Ovary (tissue), 3 donors: ENCODE measurements at regions not wholly inside any gene's neighbourhood (a gene's known extent, or its start where the extent isn't known, plus 50 kb on each side); places are given as distances from the start of the nearest gene placed in this dataset.

ENCODE experiments used
- EP300 ChIP-seq: sonication (generic); formaldehyde crosslinking; IDR thresholded peaks from one replicate; pipeline ENCODE4 v1.6.1; 2017; ENCODE audit warnings: antibody characterized with exemption
- POLR2A ChIP-seq: fragments of 450-650 bp; IDR thresholded peaks from one replicate; pipeline ENCODE4 v1.6.1; 2017; ENCODE audit warnings: antibody characterized with exemption, mild to moderate bottlenecking, moderate library complexity
- TF ChIP-seq, protein P1 (sequence below), 3 donors: fragments of 450-650 bp in 2 of 3; fragments of 200-600 bp in 1 of 3; IDR thresholded peaks; one replicate each; pipeline versions ENCODE4 v1.5.1 to v1.8.0; 2016 to 2022; ENCODE audit warnings: antibody characterized with exemption in 3 of 3, mild to moderate bottlenecking in 1 of 3
- donor health status: DM: no; HTN: no; CAD: no.

- TF ChIP-seq, protein P1, sequence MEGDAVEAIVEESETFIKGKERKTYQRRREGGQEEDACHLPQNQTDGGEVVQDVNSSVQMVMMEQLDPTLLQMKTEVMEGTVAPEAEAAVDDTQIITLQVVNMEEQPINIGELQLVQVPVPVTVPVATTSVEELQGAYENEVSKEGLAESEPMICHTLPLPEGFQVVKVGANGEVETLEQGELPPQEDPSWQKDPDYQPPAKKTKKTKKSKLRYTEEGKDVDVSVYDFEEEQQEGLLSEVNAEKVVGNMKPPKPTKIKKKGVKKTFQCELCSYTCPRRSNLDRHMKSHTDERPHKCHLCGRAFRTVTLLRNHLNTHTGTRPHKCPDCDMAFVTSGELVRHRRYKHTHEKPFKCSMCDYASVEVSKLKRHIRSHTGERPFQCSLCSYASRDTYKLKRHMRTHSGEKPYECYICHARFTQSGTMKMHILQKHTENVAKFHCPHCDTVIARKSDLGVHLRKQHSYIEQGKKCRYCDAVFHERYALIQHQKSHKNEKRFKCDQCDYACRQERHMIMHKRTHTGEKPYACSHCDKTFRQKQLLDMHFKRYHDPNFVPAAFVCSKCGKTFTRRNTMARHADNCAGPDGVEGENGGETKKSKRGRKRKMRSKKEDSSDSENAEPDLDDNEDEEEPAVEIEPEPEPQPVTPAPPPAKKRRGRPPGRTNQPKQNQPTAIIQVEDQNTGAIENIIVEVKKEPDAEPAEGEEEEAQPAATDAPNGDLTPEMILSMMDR (IDR thresholded peaks at IDR 0.05) = no peak
- TF ChIP-seq POLR2A (no peak), EP300 (no peak)
Measured at GRCh38 chr10:123480344-123480743, 185.8 kb upstream of the GPR26 start.
